HEK293 (cell line): ENCODE measurements at regions not wholly inside any gene's neighbourhood (a gene's known extent, or its start where the extent isn't known, plus 50 kb on each side); places are given as distances from the start of the nearest gene placed in this dataset.
A peak's percentile ranks its signal among the peaks of the same experiment; 100 is the strongest.

ENCODE experiments used
- CTCF ChIA-PET: fragments of 350-600 bp; formaldehyde crosslinking; extraction: SDS; loops from one replicate; lab custom pipeline; 2021; ENCODE audit warnings: antibody characterized with exemption; lab: Yijun Ruan, JAX
- POLR2A ChIA-PET: fragments of 300-600 bp; formaldehyde crosslinking; extraction: SDS; loops from one replicate; lab custom pipeline; 2020; ENCODE audit warnings: antibody characterized with exemption, inconsistent platforms; lab: Yijun Ruan, JAX
- H3K27ac ChIP-seq: fragments of 200-500 bp; sonication (Bioruptor generic); 2 replicates; pipeline ENCODE4 v1.5.1; 2014; ENCODE audit warnings: low read depth, low read length, control low read depth, inconsistent platforms; ENCODE audit errors: extremely low read depth
- H3K36me3 ChIP-seq, 2 experiments: fragments of 200-500 bp in 1 of 2; sonication (Bioruptor generic) in 1 of 2; 1 replicate in 1 of 2; 2 replicates in 1 of 2; pipeline ENCODE4 v1.5.1; 2014 to 2017; ENCODE audit warnings: inconsistent platforms in 2 of 2, low read length in 2 of 2; ENCODE audit not compliant: control insufficient read depth in 2 of 2, insufficient read depth in 1 of 2
- H3K4me1 ChIP-seq: fragments of 200-500 bp; sonication (Bioruptor generic); 2 replicates; pipeline ENCODE4 v1.5.1; 2014; ENCODE audit warnings: mild to moderate bottlenecking, low read length, inconsistent platforms; ENCODE audit not compliant: control insufficient read depth, insufficient read depth
- H3K4me3 ChIP-seq: 2 replicates; pipeline ENCODE4 v1.5.1; 2011; ENCODE audit warnings: low read depth, mild to moderate bottlenecking, control low read depth, low read length, moderate library complexity
- H3K9me3 ChIP-seq: fragments of 200-500 bp; sonication (Bioruptor generic); 2 replicates; pipeline ENCODE4 v1.5.1; 2014; ENCODE audit warnings: low read depth, low read length, inconsistent platforms; ENCODE audit not compliant: control insufficient read depth, insufficient read depth
- ATF2 ChIP-seq: fragments of 450-650 bp; formaldehyde crosslinking; IDR thresholded peaks from 2 replicates; pipeline ENCODE4 v1.5.1; 2016; ENCODE audit warnings: missing biosample characterization, missing genetic modification characterization, low read depth
- MZF1 ChIP-seq: fragments of 450-650 bp; formaldehyde crosslinking; IDR thresholded peaks from 2 replicates; pipeline ENCODE4 v1.5.1; 2017; ENCODE audit warnings: missing biosample characterization, missing genetic modification characterization, borderline replicate concordance
- PRDM10 ChIP-seq: fragments of 450-650 bp; formaldehyde crosslinking; IDR thresholded peaks from 2 replicates; pipeline ENCODE4 v1.5.1; 2016; ENCODE audit warnings: missing biosample characterization, missing genetic modification characterization
- SP3 ChIP-seq: fragments of 450-650 bp; formaldehyde crosslinking; IDR thresholded peaks from 2 replicates; pipeline ENCODE4 v1.5.1; 2016; ENCODE audit warnings: missing biosample characterization, missing genetic modification characterization
- ZBTB8A ChIP-seq: fragments of 450-650 bp; formaldehyde crosslinking; IDR thresholded peaks from 2 replicates; pipeline ENCODE4 v1.5.1; 2016; ENCODE audit warnings: missing biosample characterization, missing genetic modification characterization
- ZNF121 ChIP-seq: fragments of 450-650 bp; formaldehyde crosslinking; IDR thresholded peaks from 2 replicates; pipeline ENCODE4 v1.5.1; 2016; ENCODE audit warnings: missing biosample characterization, missing genetic modification characterization
- ZNF223 ChIP-seq: fragments of 450-650 bp; formaldehyde crosslinking; IDR thresholded peaks from 2 replicates; pipeline ENCODE4 v1.5.1; 2016; ENCODE audit warnings: missing biosample characterization, missing genetic modification characterization
- ZNF366 ChIP-seq: fragments of 450-650 bp; formaldehyde crosslinking; conservative IDR thresholded peaks from 2 replicates; pipeline ENCODE4 v1.5.1; 2016; ENCODE audit warnings: missing biosample characterization, missing genetic modification characterization
- ZNF501 ChIP-seq: fragments of 450-650 bp; formaldehyde crosslinking; IDR thresholded peaks from 2 replicates; pipeline ENCODE4 v1.5.1; 2016; ENCODE audit warnings: missing biosample characterization, missing genetic modification characterization
- ZNF561 ChIP-seq: fragments of 450-650 bp; IDR thresholded peaks from 2 replicates; pipeline ENCODE4 v1.5.1; 2018; ENCODE audit warnings: missing biosample characterization, missing genetic modification characterization, borderline replicate concordance
- ZNF660 ChIP-seq: fragments of 450-650 bp; IDR thresholded peaks from 2 replicates; pipeline ENCODE4 v1.5.1; 2018; ENCODE audit warnings: missing biosample characterization, mild to moderate bottlenecking, missing genetic modification characterization
- ZNF747 ChIP-seq: fragments of 450-650 bp; formaldehyde crosslinking; IDR thresholded peaks from 2 replicates; pipeline ENCODE4 v1.5.1; 2016; ENCODE audit warnings: missing biosample characterization, missing genetic modification characterization
- ZNF76 ChIP-seq: fragments of 450-650 bp; formaldehyde crosslinking; IDR thresholded peaks from 2 replicates; pipeline ENCODE4; 2016; ENCODE audit warnings: low read depth, missing biosample characterization, missing genetic modification characterization, borderline replicate concordance
- ZNF768 ChIP-seq: fragments of 450-650 bp; formaldehyde crosslinking; IDR thresholded peaks from 2 replicates; pipeline ENCODE4 v1.5.1; 2018; ENCODE audit warnings: missing biosample characterization, mild to moderate bottlenecking, missing genetic modification characterization
- ZNF776 ChIP-seq: fragments of 450-650 bp; formaldehyde crosslinking; IDR thresholded peaks from 2 replicates; pipeline ENCODE4 v1.5.0; 2017; ENCODE audit warnings: missing biosample characterization, missing genetic modification characterization, borderline replicate concordance
- ZNF785 ChIP-seq: fragments of 450-650 bp; formaldehyde crosslinking; IDR thresholded peaks from 2 replicates; pipeline ENCODE4 v1.5.1; 2016; ENCODE audit warnings: missing biosample characterization, missing genetic modification characterization
- ZNF837 ChIP-seq: fragments of 450-650 bp; formaldehyde crosslinking; IDR thresholded peaks from 2 replicates; pipeline ENCODE4 v1.5.1; 2016; ENCODE audit warnings: missing biosample characterization, missing genetic modification characterization
- ZNF843 ChIP-seq: fragments of 450-650 bp; formaldehyde crosslinking; IDR thresholded peaks from 2 replicates; pipeline ENCODE4 v1.5.1; 2016; ENCODE audit warnings: missing biosample characterization, missing genetic modification characterization

- ChIA-PET POLR2A (no interaction called here), CTCF (interaction anchor here (0.7 kb wide), 2 partner anchors 35 to 195 kb away, joined by 3 read pairs; no protein-coding TSS in a partner anchor)
- no peak overlapping the region for H3K4me3 ChIP-seq
- TF ChIP-seq ZNF843 (tag by site-specific recombination) (no peak), ZNF747 (tag by site-specific recombination) (no peak), ZNF76 (tag by site-specific recombination) (no peak), ZNF561 (tag by site-specific recombination) (no peak), ZNF837 (no peak), ZNF121 (tag by site-specific recombination) (no peak), PRDM10 (tag by site-specific recombination) (0 out of 2 replicates have a peak, but pooled peaks have one; percentile 1)
- no peaks in the 10 kb centered on the region for H3K36me3 ChIP-seq
- no peak overlapping the region for H3K27ac ChIP-seq
- H3K4me1 ChIP-seq, result peaks cover 8% of the 10 kb centered on the region
- no peaks in the 10 kb centered on the region for H3K9me3 ChIP-seq
Observed at GRCh38 chr7:25656581-25657026, 428.3 kb upstream of the NPVF start.

- no peak overlapping the region for H3K27ac ChIP-seq
Observed at GRCh38 chr7:25658375-25658774, 430.1 kb upstream of the NPVF start.

More at GRCh38 chr7:25658375-25658774, 430.1 kb upstream of the NPVF start:
- Histone ChIP-seq H3K4me1 (peaks cover 5% of the 10 kb centered on the region), H3K36me3 (no peaks in the 10 kb centered on the region), H3K9me3 (no peaks in the 10 kb centered on the region), H3K4me3 (no peak overlapping the region)
- POLR2A ChIA-PET, result no interaction called here
- CTCF ChIA-PET, result interaction anchor here (0.5 to 0.6 kb wide), 2 partner anchors 192 to 848 kb away, joined by 3 to 4 read pairs; no protein-coding TSS in a partner anchor
- TF ChIP-seq ZNF768 (no peak), ZNF366 (tag by site-specific recombination) (no peak), ZNF776 (tag by site-specific recombination) (no peak), ZNF223 (tag by site-specific recombination) (no peak), MZF1 (tag by site-specific recombination) (no peak), SP3 (tag by site-specific recombination) (no peak), ZNF660 (tag by site-specific recombination) (no peak), ZNF501 (tag by site-specific recombination) (no peak), ATF2 (tag by site-specific recombination) (no peak), ZNF747 (tag by site-specific recombination) (no peak), PRDM10 (tag by site-specific recombination) (no peak), ZBTB8A (tag by site-specific recombination) (no peak), ZNF785 (tag by site-specific recombination) (no peak)
